Upper lobe of left lung (tissue), 4 donors: ENCODE measurements at regions not wholly inside any gene's neighbourhood (a gene's known extent, or its start where the extent isn't known, plus 50 kb on each side); places are given as distances from the start of the nearest gene placed in this dataset.

Experiments used
- EP300 ChIP-seq, 4 donors: sonication (generic); formaldehyde crosslinking; IDR thresholded peaks; one replicate each; pipeline ENCODE4 v1.5.1; 2017; ENCODE audit warnings: antibody characterized with exemption in 4 of 4, control low read depth in 2 of 4
- POLR2A ChIP-seq, 4 donors: fragments of 450-650 bp; IDR thresholded peaks; one replicate each; pipeline ENCODE4 v1.5.1; 2016 to 2017; ENCODE audit warnings: antibody characterized with exemption in 4 of 4, mild to moderate bottlenecking in 2 of 4
- POLR2AphosphoS5 ChIP-seq, 2 donors: sonication (generic); formaldehyde crosslinking; IDR thresholded peaks; one replicate each; pipeline ENCODE4 v1.5.1; 2017; ENCODE audit warnings: antibody characterized with exemption in 2 of 2
- TF ChIP-seq, protein P1 (sequence below), 6 experiments: fragments of 450-650 bp in 4 of 6; fragments of 200-600 bp in 2 of 6; sonication (generic) in 2 of 6; IDR thresholded peaks; one replicate each; pipeline ENCODE4 v1.5.1; 2016 to 2019; ENCODE audit warnings: antibody characterized with exemption in 6 of 6

- TF ChIP-seq, protein P1, sequence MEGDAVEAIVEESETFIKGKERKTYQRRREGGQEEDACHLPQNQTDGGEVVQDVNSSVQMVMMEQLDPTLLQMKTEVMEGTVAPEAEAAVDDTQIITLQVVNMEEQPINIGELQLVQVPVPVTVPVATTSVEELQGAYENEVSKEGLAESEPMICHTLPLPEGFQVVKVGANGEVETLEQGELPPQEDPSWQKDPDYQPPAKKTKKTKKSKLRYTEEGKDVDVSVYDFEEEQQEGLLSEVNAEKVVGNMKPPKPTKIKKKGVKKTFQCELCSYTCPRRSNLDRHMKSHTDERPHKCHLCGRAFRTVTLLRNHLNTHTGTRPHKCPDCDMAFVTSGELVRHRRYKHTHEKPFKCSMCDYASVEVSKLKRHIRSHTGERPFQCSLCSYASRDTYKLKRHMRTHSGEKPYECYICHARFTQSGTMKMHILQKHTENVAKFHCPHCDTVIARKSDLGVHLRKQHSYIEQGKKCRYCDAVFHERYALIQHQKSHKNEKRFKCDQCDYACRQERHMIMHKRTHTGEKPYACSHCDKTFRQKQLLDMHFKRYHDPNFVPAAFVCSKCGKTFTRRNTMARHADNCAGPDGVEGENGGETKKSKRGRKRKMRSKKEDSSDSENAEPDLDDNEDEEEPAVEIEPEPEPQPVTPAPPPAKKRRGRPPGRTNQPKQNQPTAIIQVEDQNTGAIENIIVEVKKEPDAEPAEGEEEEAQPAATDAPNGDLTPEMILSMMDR (IDR thresholded peaks at IDR 0.05), result no peak
- TF ChIP-seq POLR2A (IDR thresholded peaks at IDR 0.05) (no peak), POLR2AphosphoS5 (IDR thresholded peaks at IDR 0.05) (no peak), EP300 (IDR thresholded peaks at IDR 0.05) (no peak)
Observed at GRCh38 chr17:71446645-71447437, 674.0 kb upstream of the SOX9 start.
